ENCODE measurements at regions not wholly inside any gene's neighbourhood (a gene's known extent, or its start where the extent isn't known, plus 50 kb on each side); places are given as distances from the start of the nearest gene placed in this dataset.

DNA sequence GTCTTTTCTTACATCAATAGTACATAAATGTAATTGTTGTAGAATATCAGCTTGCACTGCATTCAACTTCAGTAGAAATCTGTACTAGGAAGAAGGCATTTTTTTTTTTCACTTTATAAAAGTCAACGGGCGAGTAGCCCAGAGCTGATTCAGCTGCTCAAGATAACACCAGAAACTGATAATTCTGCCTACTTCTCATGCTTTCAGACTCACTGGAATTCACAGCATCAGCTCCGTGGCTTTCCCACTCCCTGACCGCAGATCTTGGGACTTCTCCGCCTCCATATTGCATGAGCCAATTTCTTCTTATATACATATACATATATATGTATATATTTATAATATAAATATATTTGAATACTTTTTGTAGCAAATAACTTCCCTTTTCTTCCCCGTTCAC lies 263.1 kb upstream of the RXFP2 start (continued):
- no peak for TF ChIP-seq ZBTB33 (IDR thresholded peaks at IDR 0.05; ENCODE audit: extremely low read depth, insufficient replicate concordance, low read length)
- TF ChIP-seq POLR2AphosphoS5 (IDR thresholded peaks at IDR 0.05; ENCODE audit: low read depth, low read length), result no peak
- no peak for TF ChIP-seq SRF (IDR thresholded peaks at IDR 0.05; ENCODE audit: low read depth)
- no peak for TF ChIP-seq YY1 (IDR thresholded peaks at IDR 0.05; ENCODE audit: extremely low read depth, insufficient replicate concordance, low read depth, low read length)
- TF ChIP-seq MAX (IDR thresholded peaks at IDR 0.05), result no peak
- no peak for TF ChIP-seq ZNF274 (IDR thresholded peaks at IDR 0.05; ENCODE audit: low read depth, low read length)
- no peak for TF ChIP-seq TCF7L2 (IDR thresholded peaks at IDR 0.05; ENCODE audit: borderline replicate concordance, extremely low read depth, insufficient read depth, insufficient read length)
- no peak for TF ChIP-seq SP1 (IDR thresholded peaks at IDR 0.05; ENCODE audit: low read depth)
- TF ChIP-seq EZH2 (IDR thresholded peaks at IDR 0.05), result no peak
- no peak for TF ChIP-seq ATF3 (IDR thresholded peaks at IDR 0.05)
- no peak for TF ChIP-seq CEBPB (IDR thresholded peaks at IDR 0.05; ENCODE audit: low read depth)
- no peak for TF ChIP-seq EGR1 (IDR thresholded peaks at IDR 0.05; ENCODE audit: low read depth)
- no peak for TF ChIP-seq CBX3 (IDR thresholded peaks at IDR 0.05; ENCODE audit: low read depth)

DNA sequence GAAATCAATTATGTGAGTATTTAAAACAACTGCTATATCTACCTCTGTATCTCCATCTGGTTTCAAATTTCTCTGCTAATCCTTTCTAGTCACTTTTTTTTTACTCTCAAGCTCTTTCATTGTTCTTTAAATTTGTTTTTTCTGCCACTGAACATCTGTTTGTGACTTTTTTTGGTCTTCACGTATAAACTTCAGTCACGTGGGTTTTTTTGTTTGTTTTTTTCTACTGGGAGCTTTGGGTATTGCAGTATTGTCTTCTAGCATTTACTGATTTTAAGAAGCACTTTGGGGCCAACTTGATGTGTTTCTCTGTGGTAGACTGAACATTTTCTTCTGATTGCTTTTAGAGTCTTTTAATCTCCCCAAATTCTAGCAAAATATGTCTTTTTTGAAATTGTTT lies 262.6 kb upstream of the RXFP2 start:
- intact Hi-C loops (cut with micrococcal nuclease), result no loop called here
- no peak for DNase-seq (ENCODE audit: low read depth, low spot score)
- no peaks in the 10 kb centered on the region for H3K9me2 ChIP-seq (ENCODE audit: insufficient read depth)
- TF ChIP-seq SRF (IDR thresholded peaks at IDR 0.05; ENCODE audit: low read depth) (no peak), CTCF (IDR thresholded peaks at IDR 0.05 in 2 of 3, conservative IDR thresholded peaks at IDR 0.05 in 1 of 3; ENCODE audit: borderline replicate concordance in 1 of 3, insufficient read depth in 1 of 3, low read depth in 2 of 3, low read length in 2 of 3) (peak in 1 of 3 experiments; percentile 32; a peak in 2 of 6 replicates)
- no peak overlapping the region for H3K4me2 ChIP-seq (ENCODE audit: low read length)
- H3K9ac ChIP-seq (ENCODE audit: low read length), result no peak overlapping the region
- ChIA-PET CTCF (interaction anchor here (0.7 kb wide), 1 partner anchor 9 kb away, joined by 3 read pairs; no protein-coding TSS in a partner anchor), RAD21 (ENCODE audit: low non-redundant PET in 1 of 2, low total read pairs in 2 of 2, uncharacterized antibody in 2 of 2, unreplicated experiment in 2 of 2) (no interaction called here), POLR2A (no interaction called here)
- H3K36me3 ChIP-seq (ENCODE audit: control insufficient read depth in 1 of 2, insufficient read depth in 2 of 2, low read length in 2 of 2), result no peaks in the 10 kb centered on the region
- no peaks in the 10 kb centered on the region for H3K9me3 ChIP-seq (ENCODE audit: control insufficient read depth in 1 of 2, insufficient read depth in 1 of 2, low read depth in 1 of 2, low read length in 2 of 2)
- no peak overlapping the region for H2AFZ ChIP-seq (ENCODE audit: low read depth, low read length, poor library complexity, severe bottlenecking)
- no peak overlapping the region for H3K4me3 ChIP-seq (replicated peaks in 1 of 2; ENCODE audit: low read depth in 1 of 2, low read length in 2 of 2)
- ATAC-seq, result no peak
- no peaks in the 10 kb centered on the region for H3K79me2 ChIP-seq (ENCODE audit: insufficient read depth, low read length)
- H3K27ac ChIP-seq (ENCODE audit: low read depth, low read length), result no peak overlapping the region
- no peaks in the 10 kb centered on the region; the same call in 1 of the 2 replicates for H4K20me1 ChIP-seq (ENCODE audit: insufficient read depth)
- peaks cover 17% of the 10 kb centered on the region for H3K27me3 ChIP-seq (ENCODE audit: insufficient read depth, low read length)
- H3K4me1 ChIP-seq (ENCODE audit: control insufficient read depth in 1 of 2, insufficient read depth in 2 of 2, low read length in 2 of 2), result no peaks in the 10 kb centered on the region
- BruUV-seq (replicated peaks), result no TSS peak
